HG03280 (cell line): ENCODE measurements at regions not wholly inside any gene's neighbourhood (a gene's known extent, or its start where the extent isn't known, plus 50 kb on each side); places are given as distances from the start of the nearest gene placed in this dataset.

Experiments
- ATAC-seq: cut with Tn5 transposase; IDR thresholded peaks from one replicate; pipeline ENCODE4 v1.9.1; 2021; ENCODE audit warnings: mild to moderate bottlenecking, moderate library complexity; ENCODE audit not compliant: unreplicated experiment

- no peak for ATAC-seq
Observed at GRCh38 chr2:134135793-134136192, 118.1 kb upstream of the MGAT5 start.

- ATAC-seq, result no peak
Observed at GRCh38 chr2:134136731-134137130, 117.1 kb upstream of the MGAT5 start.

GRCh38 chr2:134137182-134137611, 116.7 kb upstream of the MGAT5 start:
- ATAC-seq, result no peak

DNA sequence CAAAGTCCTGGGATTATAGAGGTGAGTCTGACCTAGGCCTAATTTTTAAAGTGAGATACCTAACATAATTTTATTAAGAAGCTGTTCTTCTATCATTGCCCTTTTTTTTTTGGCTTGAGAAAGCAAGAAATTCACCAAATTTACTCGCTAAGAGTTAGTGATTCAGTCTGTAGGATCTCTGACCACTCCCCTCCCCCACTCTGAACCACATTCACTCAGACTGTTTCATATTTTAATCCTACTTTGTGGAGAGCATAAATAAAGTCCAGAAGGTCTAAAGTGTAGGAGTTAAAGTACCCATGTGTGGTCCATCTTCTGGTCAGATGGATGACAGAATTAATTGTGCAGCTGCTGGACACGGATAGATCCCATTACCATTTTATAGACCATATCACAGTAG, 115.8 kb upstream of the MGAT5 start:
- no peak for ATAC-seq

GRCh38 chr2:134139611-134140010, 114.3 kb upstream of the MGAT5 start:
- ATAC-seq, result no peak

- no peak for ATAC-seq
Observed at GRCh38 chr2:134140251-134140661, 113.6 kb upstream of the MGAT5 start.

DNA sequence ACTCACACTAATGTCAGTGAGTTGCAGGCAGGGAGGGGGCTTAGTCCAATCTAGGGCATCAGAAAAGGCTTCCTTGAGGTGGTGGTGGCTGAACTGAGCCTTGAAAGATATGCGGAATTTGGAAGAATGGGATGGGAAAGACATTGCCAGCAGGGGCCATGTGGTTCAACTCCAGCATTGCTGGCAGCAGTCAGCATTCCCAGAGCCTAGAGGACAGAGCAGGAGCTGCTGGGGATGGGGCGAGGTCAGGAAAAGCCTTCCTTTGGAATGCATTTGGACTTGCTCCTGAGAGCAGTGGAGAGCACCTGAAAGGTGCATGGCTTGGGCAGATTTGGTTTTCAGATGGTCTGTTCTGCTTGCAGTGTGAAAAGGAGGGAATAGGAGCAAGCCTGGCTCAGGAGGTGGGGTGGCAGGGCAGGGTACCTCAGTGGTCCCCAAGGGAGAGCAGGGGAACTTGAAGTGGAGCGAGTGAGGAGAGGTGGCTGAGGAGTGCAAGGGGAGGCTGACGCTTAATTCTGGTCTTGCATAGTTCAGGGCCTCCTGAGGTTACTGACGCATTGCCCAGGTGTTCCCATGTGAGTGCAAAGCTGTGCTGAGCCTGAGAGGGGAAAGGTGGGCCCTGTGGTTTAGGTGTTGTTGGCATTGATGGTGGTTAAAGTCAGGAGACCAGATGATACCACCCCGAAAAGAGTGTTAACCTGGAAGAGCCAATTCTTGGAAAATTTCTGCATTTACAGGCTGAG, 112.1 kb upstream of the MGAT5 start:
- ATAC-seq, result no peak

GRCh38 chr2:134142341-134142738, 111.5 kb upstream of the MGAT5 start:
- ATAC-seq, result no peak

- ATAC-seq, result no peak
Observed at GRCh38 chr2:134142903-134143302, 111.0 kb upstream of the MGAT5 start.

GRCh38 chr2:134143568-134143967, 110.3 kb upstream of the MGAT5 start:
- no peak for ATAC-seq

DNA sequence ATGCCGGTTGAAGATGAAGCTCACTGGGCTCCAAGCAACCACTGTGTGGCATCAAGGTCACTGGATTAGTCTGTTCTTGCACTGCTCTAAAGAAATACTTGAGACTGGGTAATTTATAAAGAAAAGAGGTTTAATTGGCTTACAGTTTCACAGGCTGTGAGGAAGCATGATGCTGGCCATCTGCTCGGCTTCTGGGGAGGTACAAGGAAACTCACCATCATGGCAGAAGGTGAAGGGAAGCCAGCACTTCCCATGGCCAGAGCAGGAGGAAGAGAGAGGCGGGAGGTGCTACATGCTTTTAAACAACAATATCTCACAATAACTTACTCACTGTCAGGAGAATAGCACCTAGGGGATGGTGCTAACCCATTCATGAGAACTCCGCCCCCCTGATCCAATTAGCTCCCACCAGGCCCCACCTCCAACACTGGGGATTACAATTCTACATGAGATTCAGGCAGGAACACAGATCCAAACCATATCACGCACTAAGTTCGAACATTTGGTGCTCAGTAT, 109.7 kb upstream of the MGAT5 start:
- no peak for ATAC-seq

- no peak for ATAC-seq
Observed at GRCh38 chr2:134144651-134145050, 109.2 kb upstream of the MGAT5 start.

DNA sequence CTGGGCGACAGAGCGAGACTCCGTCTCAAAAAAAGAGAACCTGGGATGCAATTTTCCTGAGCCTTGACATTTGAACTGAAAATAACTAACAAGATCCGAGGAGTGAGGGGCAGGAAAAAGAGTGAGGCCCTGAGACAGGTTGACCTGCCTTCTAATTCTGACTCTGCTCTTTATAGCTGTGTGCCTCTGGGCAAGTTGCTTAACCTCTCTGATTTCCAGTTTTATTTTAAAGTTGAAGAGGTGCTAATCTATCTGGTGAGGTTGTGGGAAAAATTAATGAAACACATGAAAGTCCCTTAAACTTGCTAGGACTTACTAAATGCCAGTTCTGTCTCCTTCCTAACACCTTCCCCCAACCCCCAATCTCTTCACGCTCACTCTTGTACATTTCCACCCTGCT, 108.4 kb upstream of the MGAT5 start:
- ATAC-seq, result no peak

DNA sequence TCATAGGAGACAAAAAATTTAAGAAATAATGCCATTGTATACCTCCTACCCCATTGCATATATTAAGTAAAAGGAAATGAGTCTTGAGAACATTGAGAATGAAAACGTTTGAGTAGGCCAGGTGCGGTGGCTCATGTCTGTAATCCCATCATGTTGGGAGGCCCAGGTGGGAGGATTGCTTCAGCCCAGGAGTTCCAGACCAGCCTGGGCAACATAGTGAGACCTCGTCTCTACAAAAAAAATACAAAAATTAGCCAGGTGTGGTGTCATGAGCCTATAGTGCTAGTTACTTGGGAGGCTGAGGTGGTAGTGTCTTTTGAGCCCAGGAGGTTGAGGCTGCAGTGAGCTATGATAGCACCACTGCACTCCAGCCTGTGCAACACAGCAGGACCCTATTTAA, 107.7 kb upstream of the MGAT5 start:
- ATAC-seq, result no peak

GRCh38 chr2:134146620-134147019, 107.3 kb upstream of the MGAT5 start:
- ATAC-seq, result no peak

DNA sequence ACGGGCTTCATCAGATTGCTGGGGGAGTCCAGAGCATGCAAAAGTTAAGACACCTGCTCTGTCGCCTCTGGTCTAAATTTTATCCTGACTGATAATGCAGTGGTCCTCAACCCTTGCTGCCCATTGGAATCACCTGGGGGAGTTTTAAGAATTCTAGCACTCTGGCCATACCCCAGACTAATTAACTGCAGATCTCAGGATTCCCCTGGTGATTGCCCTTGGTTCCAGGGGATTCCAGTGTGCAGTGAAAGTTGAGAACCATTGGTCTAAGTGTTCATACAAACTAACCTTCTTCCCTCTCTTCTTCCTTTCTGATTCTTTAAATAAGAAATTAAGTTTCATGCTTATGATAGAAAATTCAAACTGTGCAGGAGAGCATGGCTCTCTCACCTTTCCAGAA, 105.7 kb upstream of the MGAT5 start:
- no peak for ATAC-seq

- no peak for ATAC-seq
Observed at GRCh38 chr2:134148843-134149472, 104.9 kb upstream of the MGAT5 start.

DNA sequence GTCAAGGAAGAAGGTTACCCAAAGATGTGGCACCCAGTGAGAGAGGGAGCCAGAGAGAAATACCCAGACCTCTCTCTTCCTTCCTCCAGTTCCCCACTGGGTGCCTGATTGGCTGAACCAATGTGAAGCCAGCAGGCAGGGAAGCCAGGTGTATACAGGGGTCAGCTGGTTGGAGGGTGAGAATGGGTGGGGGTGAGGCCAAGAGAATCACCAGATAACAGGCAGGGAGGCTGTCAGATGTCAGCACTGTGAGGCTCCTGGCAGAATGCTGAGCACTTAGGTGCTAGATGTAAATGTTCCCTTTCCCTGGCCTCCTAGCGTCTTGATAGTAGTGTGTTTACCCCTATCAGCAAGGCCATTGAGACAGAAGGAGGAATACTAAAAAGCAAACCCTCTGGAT, 104.0 kb upstream of the MGAT5 start:
- no peak for ATAC-seq

DNA sequence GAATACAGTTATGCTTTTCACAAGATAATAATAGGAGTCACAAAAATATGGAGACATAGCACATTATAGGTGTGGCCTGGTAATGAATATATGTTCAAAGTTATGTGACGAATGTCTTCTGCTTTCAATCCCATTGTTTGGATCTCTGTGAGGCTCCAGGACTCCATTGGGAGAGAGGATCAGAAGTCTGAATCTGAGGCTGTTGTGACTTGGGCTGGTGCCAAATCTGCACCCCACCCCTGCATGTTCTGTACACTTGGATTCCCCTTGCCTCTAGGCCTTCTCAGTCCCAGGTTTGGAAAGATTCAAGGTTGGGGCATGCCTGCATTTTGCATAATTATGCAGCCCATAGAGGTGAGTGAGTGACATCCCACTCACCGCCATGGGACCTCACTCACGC, 103.1 kb upstream of the MGAT5 start:
- ATAC-seq, result no peak

GRCh38 chr2:134152045-134153010, 101.5 kb upstream of the MGAT5 start:
- no peak for ATAC-seq

- no peak for ATAC-seq
Observed at GRCh38 chr2:134153294-134153880, 100.5 kb upstream of the MGAT5 start.
